ENCODE measurements at regions not wholly inside any gene's neighbourhood (a gene's known extent, or its start where the extent isn't known, plus 50 kb on each side); places are given as distances from the start of the nearest gene placed in this dataset.

DNA sequence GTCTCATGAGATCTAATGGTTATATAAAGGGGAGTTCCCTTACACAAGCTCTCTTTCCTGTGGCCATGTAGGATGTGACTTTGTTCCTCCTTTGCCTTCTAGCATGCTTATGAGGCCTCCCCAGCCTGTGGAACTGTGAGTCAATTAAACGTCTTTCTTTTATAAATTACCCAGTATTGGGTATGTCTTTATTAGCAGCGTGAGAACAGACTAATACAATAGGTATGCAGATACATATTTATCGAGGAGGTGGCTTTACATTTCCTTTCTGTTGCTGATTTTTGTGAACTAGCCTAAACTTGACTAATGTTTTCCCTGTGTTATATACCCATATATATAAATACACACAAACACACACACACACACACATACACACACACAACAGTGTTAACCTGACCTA lies 80.2 kb downstream of the VCX2 start:
- H4K20me1 ChIP-seq (ENCODE audit: insufficient read depth, low read length) = no peaks in the 10 kb centered on the region
- no peaks in the 10 kb centered on the region for H3K9me2 ChIP-seq (ENCODE audit: insufficient read depth, low read length)
- no peak for TF ChIP-seq EZH2phosphoT487 (IDR thresholded peaks at IDR 0.05; ENCODE audit: borderline replicate concordance, low read depth, low read length)
- TF ChIP-seq, protein P1, sequence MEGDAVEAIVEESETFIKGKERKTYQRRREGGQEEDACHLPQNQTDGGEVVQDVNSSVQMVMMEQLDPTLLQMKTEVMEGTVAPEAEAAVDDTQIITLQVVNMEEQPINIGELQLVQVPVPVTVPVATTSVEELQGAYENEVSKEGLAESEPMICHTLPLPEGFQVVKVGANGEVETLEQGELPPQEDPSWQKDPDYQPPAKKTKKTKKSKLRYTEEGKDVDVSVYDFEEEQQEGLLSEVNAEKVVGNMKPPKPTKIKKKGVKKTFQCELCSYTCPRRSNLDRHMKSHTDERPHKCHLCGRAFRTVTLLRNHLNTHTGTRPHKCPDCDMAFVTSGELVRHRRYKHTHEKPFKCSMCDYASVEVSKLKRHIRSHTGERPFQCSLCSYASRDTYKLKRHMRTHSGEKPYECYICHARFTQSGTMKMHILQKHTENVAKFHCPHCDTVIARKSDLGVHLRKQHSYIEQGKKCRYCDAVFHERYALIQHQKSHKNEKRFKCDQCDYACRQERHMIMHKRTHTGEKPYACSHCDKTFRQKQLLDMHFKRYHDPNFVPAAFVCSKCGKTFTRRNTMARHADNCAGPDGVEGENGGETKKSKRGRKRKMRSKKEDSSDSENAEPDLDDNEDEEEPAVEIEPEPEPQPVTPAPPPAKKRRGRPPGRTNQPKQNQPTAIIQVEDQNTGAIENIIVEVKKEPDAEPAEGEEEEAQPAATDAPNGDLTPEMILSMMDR (conservative IDR thresholded peaks at IDR 0.05; ENCODE audit: low read length) = no peak
- DNase-seq (ENCODE audit: low spot score) = no peak
- no peak overlapping the region for H3K4me3 ChIP-seq (ENCODE audit: low read depth, low read length, poor library complexity, severe bottlenecking)
- no peaks in the 10 kb centered on the region for H3K9me3 ChIP-seq (ENCODE audit: low read length)
- no peaks in the 10 kb centered on the region for H3K79me2 ChIP-seq (ENCODE audit: insufficient read depth, low read depth, low read length)
- H3K4me1 ChIP-seq (ENCODE audit: insufficient read depth, low read length, poor library complexity, severe bottlenecking) = no peaks in the 10 kb centered on the region
- no peak overlapping the region for H2AFZ ChIP-seq (ENCODE audit: low read length)
- intact Hi-C loops (cut with micrococcal nuclease; ENCODE audit: unreplicated experiment) = no loop called here
- H3K36me3 ChIP-seq (ENCODE audit: insufficient read depth, low read length) = no peaks in the 10 kb centered on the region
- H3K4me2 ChIP-seq (ENCODE audit: low read length) = no peak overlapping the region
- ChIA-PET POLR2A (interaction anchor here (0.6 kb wide), 1 partner anchor 1287 kb away, joined by 3 read pairs; no protein-coding TSS in a partner anchor), CTCF (ENCODE audit: unreplicated experiment) (no interaction called here)
- no peak overlapping the region for H3K27ac ChIP-seq (ENCODE audit: low read depth, low read length, poor library complexity, severe bottlenecking)
- no TSS peak for BruUV-seq (replicated peaks)

DNA sequence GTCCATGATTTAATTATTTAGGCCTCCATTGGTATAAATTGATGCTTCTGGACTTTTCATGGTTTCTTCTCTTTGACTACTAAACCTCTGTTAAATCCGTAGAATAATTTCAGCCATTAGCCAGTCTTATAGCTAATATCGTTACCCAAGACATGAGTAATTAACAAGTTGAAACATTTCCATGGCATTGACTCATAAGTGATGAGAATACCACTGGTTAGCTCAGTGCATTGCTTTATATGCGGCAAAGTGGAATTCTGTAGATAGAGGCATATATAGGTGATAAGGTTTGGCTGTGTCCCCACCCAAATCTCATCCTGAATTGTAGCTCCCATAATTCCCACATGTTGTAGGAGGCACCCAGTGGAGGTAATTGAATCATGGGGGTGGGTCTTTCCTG lies 80.6 kb downstream of the VCX2 start:
- DNase-seq (ENCODE audit: low spot score) = no peak

GRCh38 chrX:8089141-8089540 lies 81.9 kb downstream of the VCX2 start:
- TF ChIP-seq, protein P1 (conservative IDR thresholded peaks at IDR 0.05; ENCODE audit: low read length) = no peak
- TF ChIP-seq EZH2phosphoT487 (IDR thresholded peaks at IDR 0.05; ENCODE audit: borderline replicate concordance, low read depth, low read length) = no peak
- Histone ChIP-seq H3K9me3 (ENCODE audit: low read length) (no peaks in the 10 kb centered on the region), H2AFZ (ENCODE audit: low read length) (no peak overlapping the region), H3K4me2 (ENCODE audit: low read length) (no peak overlapping the region), H4K20me1 (ENCODE audit: insufficient read depth, low read length) (no peaks in the 10 kb centered on the region), H3K4me3 (ENCODE audit: low read depth, low read length, poor library complexity, severe bottlenecking) (no peak overlapping the region), H3K27ac (ENCODE audit: low read depth, low read length, poor library complexity, severe bottlenecking) (no peak overlapping the region), H3K4me1 (ENCODE audit: insufficient read depth, low read length, poor library complexity, severe bottlenecking) (no peaks in the 10 kb centered on the region), H3K9me2 (ENCODE audit: insufficient read depth, low read length) (no peaks in the 10 kb centered on the region), H3K79me2 (ENCODE audit: insufficient read depth, low read depth, low read length) (no peaks in the 10 kb centered on the region), H3K36me3 (ENCODE audit: insufficient read depth, low read length) (no peaks in the 10 kb centered on the region)
- CTCF ChIA-PET (ENCODE audit: unreplicated experiment) = no interaction called here
- intact Hi-C loops (cut with micrococcal nuclease; ENCODE audit: unreplicated experiment) = no loop called here
- BruUV-seq (replicated peaks) = no TSS peak
- no peak for DNase-seq (ENCODE audit: low spot score)
- POLR2A ChIA-PET = no interaction called here

More for the DNA sequence above, 80.6 kb downstream of the VCX2 start:
- ChIA-PET CTCF (ENCODE audit: unreplicated experiment) (no interaction called here), POLR2A (interaction anchor here (0.6 kb wide), 1 partner anchor 1287 kb away, joined by 3 read pairs; no protein-coding TSS in a partner anchor)
- Histone ChIP-seq H3K4me3 (ENCODE audit: low read depth, low read length, poor library complexity, severe bottlenecking) (no peak overlapping the region), H3K4me2 (ENCODE audit: low read length) (no peak overlapping the region), H2AFZ (ENCODE audit: low read length) (no peak overlapping the region), H3K27ac (ENCODE audit: low read depth, low read length, poor library complexity, severe bottlenecking) (no peak overlapping the region), H3K36me3 (ENCODE audit: insufficient read depth, low read length) (no peaks in the 10 kb centered on the region), H3K4me1 (ENCODE audit: insufficient read depth, low read length, poor library complexity, severe bottlenecking) (no peaks in the 10 kb centered on the region), H3K9me3 (ENCODE audit: low read length) (no peaks in the 10 kb centered on the region), H4K20me1 (ENCODE audit: insufficient read depth, low read length) (no peaks in the 10 kb centered on the region), H3K79me2 (ENCODE audit: insufficient read depth, low read depth, low read length) (no peaks in the 10 kb centered on the region), H3K9me2 (ENCODE audit: insufficient read depth, low read length) (no peaks in the 10 kb centered on the region)
- TF ChIP-seq, protein P1 (conservative IDR thresholded peaks at IDR 0.05; ENCODE audit: low read length) = no peak
- no TSS peak for BruUV-seq (replicated peaks)
- intact Hi-C loops (cut with micrococcal nuclease; ENCODE audit: unreplicated experiment) = no loop called here

Data from OCI-LY7 (cell line).